Stomach (tissue), 8 donors: ENCODE measurements at regions not wholly inside any gene's neighbourhood (a gene's known extent, or its start where the extent isn't known, plus 50 kb on each side); places are given as distances from the start of the nearest gene placed in this dataset.

Experiments used
- DNase-seq, 2 donors: peaks; one replicate each; pipeline versions ENCODE4 v3.0.0 to v3.0.0-alpha.2; 2013 to 2019
- H3K27ac ChIP-seq, 5 donors: fragments of 200-600 bp in 4 of 5; sonication (generic) in 4 of 5; one replicate each; pipeline ENCODE4 v1.5.1; 2013 to 2019; ENCODE audit warnings: mild to moderate bottlenecking in 1 of 5, moderate library complexity in 1 of 5
- H3K27me3 ChIP-seq, 3 donors: fragments of 200-600 bp; sonication (generic); one replicate each; pipeline ENCODE4 v1.5.1; 2017 to 2019; ENCODE audit warnings: mixed run types in 1 of 3
- H3K36me3 ChIP-seq, 4 donors: fragments of 200-600 bp; sonication (generic); 1 replicate in 3 of 4; 2 replicates in 1 of 4; pipeline ENCODE4 v1.5.1; 2016 to 2019
- H3K4me1 ChIP-seq, 4 donors: fragments of 200-600 bp; sonication (generic); one replicate each; pipeline ENCODE4 v1.5.1; 2016 to 2019
- H3K4me3 ChIP-seq, 4 donors: fragments of 200-600 bp; sonication (generic) in 3 of 4; one replicate each; pipeline ENCODE4 v1.5.1; 2016 to 2019; ENCODE audit warnings: mild to moderate bottlenecking in 1 of 4
- H3K9me3 ChIP-seq, 4 donors: fragments of 200-600 bp; sonication (generic); one replicate each; pipeline ENCODE4 v1.5.1; 2016 to 2019
- EP300 ChIP-seq: sonication (generic); formaldehyde crosslinking; IDR thresholded peaks from one replicate; pipeline ENCODE4 v1.6.1; 2017; ENCODE audit warnings: antibody characterized with exemption
- POLR2A ChIP-seq, 4 donors: fragments of 450-650 bp; IDR thresholded peaks; one replicate each; pipeline ENCODE4 v1.6.1; 2016; ENCODE audit warnings: antibody characterized with exemption in 4 of 4, control low read depth in 2 of 4, mild to moderate bottlenecking in 1 of 4, moderate library complexity in 1 of 4
- POLR2AphosphoS5 ChIP-seq, 3 donors: sonication (generic); formaldehyde crosslinking; IDR thresholded peaks; one replicate each; pipeline ENCODE4 v1.6.1; 2016; ENCODE audit warnings: antibody characterized with exemption in 3 of 3
- WGBS, 5 donors: extraction: QIAGEN DNeasy Blood & Tissue Kit in 3 of 5; methylation state at CpG; one replicate each; pipeline versions ENCODE4 v1.1.5 to v1.1.7; 2013 to 2018; 5-methylcytosine and 5-hydroxymethylcytosine counted together
- intact Hi-C: fragments of 100-400 bp; cut with DNase I; formaldehyde crosslinking; loops from one replicate; pipeline ENCODE4 v1.15.1; 2023; ENCODE audit warnings: low total_unique reads
- TF ChIP-seq, protein P1 (sequence below), 7 experiments: fragments of 450-650 bp in 4 of 7; fragments of 200-600 bp in 3 of 7; sonication (generic) in 3 of 7; IDR thresholded peaks; one replicate each; pipeline ENCODE4 v1.5.1; 2016 to 2019; ENCODE audit warnings: antibody characterized with exemption in 7 of 7, control low read depth in 2 of 7, mild to moderate bottlenecking in 1 of 7
- donor health status: healthy with polysubstance abuse.
- donor health status: Bipolar disorder and iron deficiency.
- donor health status: healthy.

DNA sequence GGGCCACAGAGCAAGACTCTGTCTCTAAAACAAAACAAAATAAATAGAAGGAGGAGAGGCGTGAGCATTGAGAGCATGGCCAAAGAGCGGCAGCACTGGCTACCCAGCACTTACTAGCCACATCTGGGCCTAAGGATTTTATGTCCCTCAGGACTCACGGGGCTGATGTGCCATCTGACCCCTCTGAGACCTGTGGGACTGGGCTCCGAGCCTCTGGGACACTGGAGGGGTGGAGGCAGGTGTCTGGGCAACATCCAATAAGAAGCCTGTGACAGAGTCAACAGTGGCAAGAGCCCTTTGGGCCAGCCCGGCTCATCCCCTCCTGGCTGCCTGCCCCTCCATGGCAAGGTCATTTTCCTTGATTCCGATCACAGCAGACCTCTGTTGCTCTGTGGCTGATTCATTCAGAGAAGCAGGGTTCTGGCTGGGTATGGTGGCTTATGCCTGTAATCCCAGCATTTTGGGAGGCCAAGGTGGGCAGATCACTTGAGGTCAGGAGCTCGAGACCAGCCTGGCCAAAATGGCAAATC is 60.7 kb downstream of the RRM2 start:
- no peak for DNase-seq
- no peaks in the 10 kb centered on the region for H3K36me3 ChIP-seq
- H3K27ac ChIP-seq = no peak overlapping the region
- TF ChIP-seq, protein P1, sequence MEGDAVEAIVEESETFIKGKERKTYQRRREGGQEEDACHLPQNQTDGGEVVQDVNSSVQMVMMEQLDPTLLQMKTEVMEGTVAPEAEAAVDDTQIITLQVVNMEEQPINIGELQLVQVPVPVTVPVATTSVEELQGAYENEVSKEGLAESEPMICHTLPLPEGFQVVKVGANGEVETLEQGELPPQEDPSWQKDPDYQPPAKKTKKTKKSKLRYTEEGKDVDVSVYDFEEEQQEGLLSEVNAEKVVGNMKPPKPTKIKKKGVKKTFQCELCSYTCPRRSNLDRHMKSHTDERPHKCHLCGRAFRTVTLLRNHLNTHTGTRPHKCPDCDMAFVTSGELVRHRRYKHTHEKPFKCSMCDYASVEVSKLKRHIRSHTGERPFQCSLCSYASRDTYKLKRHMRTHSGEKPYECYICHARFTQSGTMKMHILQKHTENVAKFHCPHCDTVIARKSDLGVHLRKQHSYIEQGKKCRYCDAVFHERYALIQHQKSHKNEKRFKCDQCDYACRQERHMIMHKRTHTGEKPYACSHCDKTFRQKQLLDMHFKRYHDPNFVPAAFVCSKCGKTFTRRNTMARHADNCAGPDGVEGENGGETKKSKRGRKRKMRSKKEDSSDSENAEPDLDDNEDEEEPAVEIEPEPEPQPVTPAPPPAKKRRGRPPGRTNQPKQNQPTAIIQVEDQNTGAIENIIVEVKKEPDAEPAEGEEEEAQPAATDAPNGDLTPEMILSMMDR (IDR thresholded peaks at IDR 0.05) = no peak
- TF ChIP-seq POLR2AphosphoS5 (IDR thresholded peaks at IDR 0.05) (no peak), EP300 (no peak), POLR2A (IDR thresholded peaks at IDR 0.05) (no peak)
- H3K27me3 ChIP-seq = no peaks in the 10 kb centered on the region
- no peak overlapping the region for H3K4me3 ChIP-seq
- intact Hi-C loops = no loop called here
- WGBS, 5 donors = 86 to 96% (median 95%) methylated on average over 7 of the region's 7 CpGs
- H3K9me3 ChIP-seq = no peaks in the 10 kb centered on the region
- peaks cover 0 to 5% (median 0%) of the 10 kb centered on the region in 4 donors for H3K4me1 ChIP-seq

DNA sequence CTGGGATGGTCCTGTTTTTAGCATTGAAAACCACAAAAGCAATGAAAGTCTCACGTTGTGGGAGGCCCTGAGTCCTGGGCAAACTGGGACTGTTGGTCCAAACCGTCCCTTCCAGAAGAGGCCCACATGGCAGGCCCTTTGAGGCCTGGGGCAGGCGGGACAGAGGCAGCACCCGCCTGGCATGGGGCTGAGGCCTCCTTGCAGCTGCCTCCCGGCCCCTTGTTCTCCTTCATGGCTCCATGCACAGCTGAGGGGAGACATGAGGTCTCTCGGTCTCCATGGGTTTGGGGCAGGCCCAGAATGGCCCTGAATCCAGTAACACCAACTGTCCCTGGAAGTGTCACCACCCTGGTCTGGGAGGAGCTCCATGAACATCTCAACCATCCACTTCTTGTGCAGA is 61.9 kb downstream of the RRM2 start:
- WGBS, 5 donors = 74 to 94% (median 92%) methylated on average over 6 of the region's 6 CpGs
- H3K4me1 ChIP-seq = peaks cover 0 to 5% (median 0%) of the 10 kb centered on the region in 4 donors
- no peak overlapping the region for H3K4me3 ChIP-seq
- no peaks in the 10 kb centered on the region for H3K36me3 ChIP-seq
- intact Hi-C loops = no loop called here
- TF ChIP-seq POLR2A (IDR thresholded peaks at IDR 0.05) (no peak), EP300 (no peak), POLR2AphosphoS5 (IDR thresholded peaks at IDR 0.05) (no peak)
- TF ChIP-seq, protein P1 (IDR thresholded peaks at IDR 0.05) = no peak
- no peaks in the 10 kb centered on the region for H3K27me3 ChIP-seq
- no peak overlapping the region for H3K27ac ChIP-seq
- H3K9me3 ChIP-seq = no peaks in the 10 kb centered on the region
- no peak for DNase-seq

DNA sequence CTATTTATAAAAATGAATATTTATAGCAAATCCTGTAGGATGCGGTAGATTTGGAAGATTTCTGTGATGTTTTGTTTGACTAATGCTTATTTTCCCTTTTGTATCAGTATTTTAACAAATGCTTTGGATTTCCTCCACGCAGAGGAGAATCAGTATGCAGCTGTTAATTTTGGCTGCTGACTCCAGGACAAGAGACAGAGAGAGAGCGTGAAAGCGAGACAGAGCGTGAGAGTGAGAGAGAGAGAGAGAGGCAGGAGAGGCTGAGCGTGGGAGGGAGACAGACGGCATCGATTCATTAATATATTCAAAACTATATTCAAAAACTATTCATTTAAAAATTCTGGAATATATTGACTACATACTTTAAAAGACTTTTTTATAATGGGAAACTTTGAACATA is 62.5 kb downstream of the RRM2 start:
- 64 to 79% (median 76%) methylated on average over 8 of the region's 8 CpGs for WGBS, 5 donors
- H3K4me1 ChIP-seq = peaks cover 0 to 5% (median 0%) of the 10 kb centered on the region in 4 donors
- TF ChIP-seq, protein P1 (IDR thresholded peaks at IDR 0.05) = no peak
- TF ChIP-seq POLR2A (IDR thresholded peaks at IDR 0.05) (no peak), POLR2AphosphoS5 (IDR thresholded peaks at IDR 0.05) (no peak), EP300 (no peak)
- H3K4me3 ChIP-seq = no peak overlapping the region
- H3K36me3 ChIP-seq = no peaks in the 10 kb centered on the region
- peak in 1 of 2 donors; percentile 64 for DNase-seq
- H3K9me3 ChIP-seq = no peaks in the 10 kb centered on the region
- intact Hi-C loops = no loop called here
- no peaks in the 10 kb centered on the region for H3K27me3 ChIP-seq
- H3K27ac ChIP-seq = no peak overlapping the region

DNA sequence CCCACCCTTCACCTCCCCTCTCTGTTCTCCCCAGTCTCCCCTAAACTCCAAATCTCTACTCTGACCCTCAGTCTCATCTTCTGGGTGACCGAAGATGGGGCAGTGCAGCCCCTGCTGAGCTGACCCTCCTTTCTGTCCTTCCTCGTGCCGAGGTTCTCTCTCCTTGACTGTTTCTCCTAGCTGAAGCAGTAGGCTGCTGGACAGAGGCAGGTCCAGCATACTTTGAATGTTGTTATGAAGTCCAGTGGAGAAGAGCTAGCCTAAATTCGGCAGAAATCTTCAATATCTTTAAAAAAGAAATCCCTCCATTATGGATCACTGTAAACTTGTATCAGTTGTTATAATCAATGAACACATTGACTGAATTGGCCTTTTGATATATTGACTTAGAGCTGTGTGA is 63.2 kb downstream of the RRM2 start:
- Histone ChIP-seq H3K36me3 (no peaks in the 10 kb centered on the region), H3K4me1 (peaks cover 0 to 5% (median 0%) of the 10 kb centered on the region in 4 donors), H3K27me3 (no peaks in the 10 kb centered on the region), H3K4me3 (no peak overlapping the region), H3K27ac (no peak overlapping the region), H3K9me3 (no peaks in the 10 kb centered on the region)
- TF ChIP-seq POLR2AphosphoS5 (IDR thresholded peaks at IDR 0.05) (no peak), EP300 (no peak), POLR2A (IDR thresholded peaks at IDR 0.05) (no peak)
- TF ChIP-seq, protein P1 (IDR thresholded peaks at IDR 0.05) = no peak
- no peak for DNase-seq
- 69 to 84% (median 78%) methylated on average over 4 of the region's 4 CpGs for WGBS, 5 donors
- intact Hi-C loops = no loop called here
